ENCODE measurements at regions not wholly inside any gene's neighbourhood (a gene's known extent, or its start where the extent isn't known, plus 50 kb on each side); places are given as distances from the start of the nearest gene placed in this dataset.

DNA sequence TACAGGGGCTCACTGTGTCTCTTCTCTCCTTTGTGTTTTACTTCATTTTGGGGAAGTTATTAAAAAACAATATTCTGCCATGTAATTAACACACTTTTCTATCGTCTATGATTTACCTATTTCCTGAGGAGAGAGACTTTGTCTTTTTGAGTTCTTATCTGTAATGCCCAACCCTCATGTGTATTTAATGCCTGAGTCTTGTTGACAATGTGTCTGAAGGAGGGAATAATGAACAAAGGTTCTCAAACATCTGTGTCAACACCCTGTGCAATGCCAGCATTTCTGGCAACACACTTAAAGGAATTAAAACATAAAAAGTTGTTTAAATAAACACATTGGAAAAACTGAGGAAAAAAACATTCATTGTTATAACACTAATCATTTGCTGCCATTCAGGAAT, 147.1 kb downstream of the SLC15A5 start:
- TF ChIP-seq, protein P1, sequence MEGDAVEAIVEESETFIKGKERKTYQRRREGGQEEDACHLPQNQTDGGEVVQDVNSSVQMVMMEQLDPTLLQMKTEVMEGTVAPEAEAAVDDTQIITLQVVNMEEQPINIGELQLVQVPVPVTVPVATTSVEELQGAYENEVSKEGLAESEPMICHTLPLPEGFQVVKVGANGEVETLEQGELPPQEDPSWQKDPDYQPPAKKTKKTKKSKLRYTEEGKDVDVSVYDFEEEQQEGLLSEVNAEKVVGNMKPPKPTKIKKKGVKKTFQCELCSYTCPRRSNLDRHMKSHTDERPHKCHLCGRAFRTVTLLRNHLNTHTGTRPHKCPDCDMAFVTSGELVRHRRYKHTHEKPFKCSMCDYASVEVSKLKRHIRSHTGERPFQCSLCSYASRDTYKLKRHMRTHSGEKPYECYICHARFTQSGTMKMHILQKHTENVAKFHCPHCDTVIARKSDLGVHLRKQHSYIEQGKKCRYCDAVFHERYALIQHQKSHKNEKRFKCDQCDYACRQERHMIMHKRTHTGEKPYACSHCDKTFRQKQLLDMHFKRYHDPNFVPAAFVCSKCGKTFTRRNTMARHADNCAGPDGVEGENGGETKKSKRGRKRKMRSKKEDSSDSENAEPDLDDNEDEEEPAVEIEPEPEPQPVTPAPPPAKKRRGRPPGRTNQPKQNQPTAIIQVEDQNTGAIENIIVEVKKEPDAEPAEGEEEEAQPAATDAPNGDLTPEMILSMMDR (IDR thresholded peaks at IDR 0.05; ENCODE audit: low read depth, low read length) = no peak
- no peak for TF ChIP-seq MYC (IDR thresholded peaks at IDR 0.05; ENCODE audit: low read depth, low read length)
- TF ChIP-seq, protein P2, sequence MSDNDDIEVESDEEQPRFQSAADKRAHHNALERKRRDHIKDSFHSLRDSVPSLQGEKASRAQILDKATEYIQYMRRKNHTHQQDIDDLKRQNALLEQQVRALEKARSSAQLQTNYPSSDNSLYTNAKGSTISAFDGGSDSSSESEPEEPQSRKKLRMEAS (IDR thresholded peaks at IDR 0.05; ENCODE audit: low read depth, low read length) = no peak
